ENCODE measurements at regions not wholly inside any gene's neighbourhood (a gene's known extent, or its start where the extent isn't known, plus 50 kb on each side); places are given as distances from the start of the nearest gene placed in this dataset.

- ChIA-PET POLR2A (no interaction called here), CTCF (interaction anchor here (2.3 kb wide), 1 partner anchor 15 kb away, joined by 11 read pairs; no protein-coding TSS in a partner anchor)
- H3K4me2 ChIP-seq, result no peak overlapping the region
- no peak overlapping the region for H3K4me3 ChIP-seq
- WGBS (ENCODE audit: missing lambda C conversion rate), result 31% methylated on average over 6 of the region's 6 CpGs
- H3K27ac ChIP-seq, result no peak overlapping the region
- no peak for TF ChIP-seq JUN (IDR thresholded peaks at IDR 0.05)
- no peak for TF ChIP-seq SMC3 (IDR thresholded peaks at IDR 0.05)
- TF ChIP-seq HEYL (CRISPR knock-in tag; IDR thresholded peaks at IDR 0.05), result no peak
- no peak for TF ChIP-seq CBX2 (IDR thresholded peaks at IDR 0.05; ENCODE audit: borderline replicate concordance, low read depth)
- no peak for TF ChIP-seq MAZ (IDR thresholded peaks at IDR 0.05; ENCODE audit: borderline replicate concordance, low read depth, low read length)
- TF ChIP-seq KDM1A (IDR thresholded peaks at IDR 0.05; ENCODE audit: low read depth), result no peak
- TF ChIP-seq JUNB (IDR thresholded peaks at IDR 0.05), result no peak
- TF ChIP-seq ESRRA (IDR thresholded peaks at IDR 0.05; ENCODE audit: borderline replicate concordance, low read length), result no peak
- no peak for TF ChIP-seq E2F6 (IDR thresholded peaks at IDR 0.05; ENCODE audit: borderline replicate concordance, low read depth)
- TF ChIP-seq ELK1 (IDR thresholded peaks at IDR 0.05; ENCODE audit: low read depth, low read length), result no peak
- TF ChIP-seq CEBPB (IDR thresholded peaks at IDR 0.05), result no peak
- FAIRE-seq (no peak), ATAC-seq (no peak), DNase-seq (ENCODE audit: low read depth in 1 of 2, low spot score in 1 of 2) (no peak)
- H3K9me3 ChIP-seq, result no peaks in the 10 kb centered on the region; the same call in 2 of the 3 replicates
- no peaks in the 10 kb centered on the region for H3K4me1 ChIP-seq
Observed at GRCh38 chr10:118474111-118474510, 121.3 kb downstream of the PRLHR start.

GRCh38 chr10:118473305-118473960, 122.0 kb downstream of the PRLHR start:
- DNase-seq (ENCODE audit: low read depth in 1 of 2, low spot score in 1 of 2) (no peak), FAIRE-seq (no peak), ATAC-seq (no peak)
- H3K4me1 ChIP-seq, result no peaks in the 10 kb centered on the region
- no peak overlapping the region for H3K4me2 ChIP-seq
- H3K4me3 ChIP-seq, result no peak overlapping the region
- no peak overlapping the region for H3K27ac ChIP-seq
- 4% methylated on average over 11 of the region's 12 CpGs for WGBS (ENCODE audit: missing lambda C conversion rate)
- POLR2A ChIA-PET, result no interaction called here
- no peaks in the 10 kb centered on the region; the same call in 2 of the 3 replicates for H3K9me3 ChIP-seq
- CTCF ChIA-PET, result interaction anchor here (1.0 to 2.3 kb wide), 2 partner anchors 14 to 687 kb away, joined by 3 to 11 read pairs; no protein-coding TSS in a partner anchor
- TF ChIP-seq FOXS1 (CRISPR knock-in tag; IDR thresholded peaks at IDR 0.05) (no peak), NFE2L2 (conservative IDR thresholded peaks at IDR 0.05; ENCODE audit: low read length) (no peak), ZNF302 (CRISPR knock-in tag; IDR thresholded peaks at IDR 0.05) (no peak), MYC (IDR thresholded peaks at IDR 0.05; ENCODE audit: borderline replicate concordance, low read length) (no peak), JUNB (IDR thresholded peaks at IDR 0.05) (no peak), POLR2A (IDR thresholded peaks at IDR 0.05; ENCODE audit: low read length) (no peak), EHMT2 (IDR thresholded peaks at IDR 0.05; ENCODE audit: low read depth) (no peak), CHD2 (IDR thresholded peaks at IDR 0.05; ENCODE audit: low read length, partially characterized antibody) (no peak), FOSL2 (IDR thresholded peaks at IDR 0.05) (no peak), FOSL2 (CRISPR knock-in tag; IDR thresholded peaks at IDR 0.05) (no peak), ATOH8 (CRISPR knock-in tag; IDR thresholded peaks at IDR 0.05; ENCODE audit: low read depth) (no peak), MAFK (IDR thresholded peaks at IDR 0.05; ENCODE audit: partially characterized antibody) (no peak), TP53 (CRISPR knock-in tag; IDR thresholded peaks at IDR 0.05) (no peak), FOSB (CRISPR knock-in tag; IDR thresholded peaks at IDR 0.05) (no peak), JUN (IDR thresholded peaks at IDR 0.05) (no peak), HES2 (IDR thresholded peaks at IDR 0.05) (no peak), RNF2 (IDR thresholded peaks at IDR 0.05; ENCODE audit: borderline replicate concordance, low read depth) (no peak), REST (IDR thresholded peaks at IDR 0.05) (no peak), HOXB5 (CRISPR knock-in tag; IDR thresholded peaks at IDR 0.05) (no peak)

All from A549 (cell line).